Urothelium cell line (cell line): ENCODE measurements at regions not wholly inside any gene's neighbourhood (a gene's known extent, or its start where the extent isn't known, plus 50 kb on each side); places are given as distances from the start of the nearest gene placed in this dataset.
"Not testable (repeated sequence)": the region's sequence is repeated elsewhere in the genome, so short reads cannot be mapped to it uniquely, and the experiment has no call there.

ENCODE experiments used
- DNase-seq: peaks from one replicate; pipeline ENCODE4 v3.0.0; 2011; ENCODE audit warnings: low spot score, mixed read lengths
- FAIRE-seq: peaks from 2 replicates; lab custom pipeline; 2011; peaks lifted over from hg19 to GRCh38; lab: Jason Lieb, UNC

- DNase-seq (no peak), FAIRE-seq (no peak)
These were observed 188.3 kb downstream of the MIB1 start for GRCh38 chr18:21928925-21929324.

GRCh38 chr18:21930177-21930576 is 189.6 kb downstream of the MIB1 start:
- FAIRE-seq (no peak), DNase-seq (no peak)

- DNase-seq = no peak
- no peak for FAIRE-seq
These were observed 193.6 kb downstream of the MIB1 start for GRCh38 chr18:21933931-21934765.

- FAIRE-seq = no peak
These were observed 194.1 kb downstream of the MIB1 start for GRCh38 chr18:21934766-21935015.

GRCh38 chr18:21943456-21943855 is 202.9 kb downstream of the MIB1 start:
- FAIRE-seq (no peak), DNase-seq (no peak)

More at GRCh38 chr18:21934766-21935015, 194.1 kb downstream of the MIB1 start:
- no peak for DNase-seq

- FAIRE-seq (no peak), DNase-seq (no peak)
These were observed 208.9 kb downstream of the MIB1 start for GRCh38 chr18:21949326-21950015.

GRCh38 chr18:21955757-21956652 is 213.4 kb upstream of the GATA6 start:
- FAIRE-seq = no peak
- DNase-seq = peak; percentile 71

GRCh38 chr18:21958263-21958662 is 211.1 kb upstream of the GATA6 start:
- FAIRE-seq = no peak
- no peak for DNase-seq

GRCh38 chr18:21958707-21959450 is 210.5 kb upstream of the GATA6 start:
- FAIRE-seq (no peak), DNase-seq (no peak)

- DNase-seq (no peak), FAIRE-seq (no peak)
These were observed 209.2 kb upstream of the GATA6 start for GRCh38 chr18:21960189-21960588.

- FAIRE-seq = no peak
- DNase-seq = no peak
These were observed 206.1 kb upstream of the GATA6 start for GRCh38 chr18:21963336-21963735.

GRCh38 chr18:21968338-21968737 is 201.1 kb upstream of the GATA6 start:
- no peak for DNase-seq
- FAIRE-seq = no peak

GRCh38 chr18:21972281-21972680 is 197.1 kb upstream of the GATA6 start:
- no peak for DNase-seq
- no peak for FAIRE-seq

- not testable (repeated sequence) for FAIRE-seq, DNase-seq
These were observed 193.4 kb upstream of the GATA6 start for GRCh38 chr18:21975954-21976353.

GRCh38 chr18:21978546-21979170 is 190.7 kb upstream of the GATA6 start:
- DNase-seq (no peak), FAIRE-seq (no peak)

- FAIRE-seq (no peak), DNase-seq (no peak)
These were observed 190.2 kb upstream of the GATA6 start for GRCh38 chr18:21979171-21979560.

GRCh38 chr18:21979759-21980158 is 189.6 kb upstream of the GATA6 start:
- no peak for FAIRE-seq
- DNase-seq = no peak

GRCh38 chr18:21980744-21981143 is 188.6 kb upstream of the GATA6 start:
- no peak for FAIRE-seq
- DNase-seq = no peak

GRCh38 chr18:21981489-21981888 is 187.9 kb upstream of the GATA6 start:
- DNase-seq, FAIRE-seq: not testable (repeated sequence)

GRCh38 chr18:21991081-21991534 is 178.3 kb upstream of the GATA6 start:
- FAIRE-seq (no peak), DNase-seq (no peak)
